ENCODE measurements at regions not wholly inside any gene's neighbourhood (a gene's known extent, or its start where the extent isn't known, plus 50 kb on each side); places are given as distances from the start of the nearest gene placed in this dataset.

GRCh38 chr4:112802780-112803179 lies 165.8 kb downstream of the LARP7 start:
- Histone ChIP-seq H4K12ac (ENCODE audit: low read depth, low read length) (no peak overlapping the region), H3K18ac (ENCODE audit: low read length) (no peak overlapping the region), H3K27ac (ENCODE audit: low read depth, low read length) (no peak overlapping the region), H3K23ac (ENCODE audit: low read length) (no peak overlapping the region), H3K4me3 (ENCODE audit: low read depth, low read length) (no peak overlapping the region), H3K9me3 (ENCODE audit: insufficient read depth, low read depth, low read length) (no peaks in the 10 kb centered on the region), H3K27me3 (ENCODE audit: insufficient read depth, low read length) (no peaks in the 10 kb centered on the region), H2AFZ (ENCODE audit: insufficient read depth, low read length, poor library complexity) (no peak overlapping the region), H3K79me1 (ENCODE audit: low read length) (no peaks in the 10 kb centered on the region), H3K36me3 (ENCODE audit: control insufficient read depth in 1 of 2, insufficient read depth in 2 of 2, low read length in 2 of 2) (no peaks in the 10 kb centered on the region), H3K9ac (ENCODE audit: low read length) (no peak overlapping the region), H3K4me2 (ENCODE audit: low read length) (no peak overlapping the region), H4K8ac (ENCODE audit: low read depth, low read length) (no peak overlapping the region), H2BK5ac (ENCODE audit: low read depth, low read length, poor library complexity) (no peak overlapping the region), H3K4me1 (ENCODE audit: control insufficient read depth in 1 of 2, insufficient read depth in 2 of 2, low read length in 2 of 2) (no peaks in the 10 kb centered on the region), H3K14ac (ENCODE audit: low read length) (no peak overlapping the region), H2AK5ac (ENCODE audit: low read length) (no peak overlapping the region), H2BK120ac (ENCODE audit: insufficient read depth, low read length, poor library complexity) (no peak overlapping the region), H2BK12ac (ENCODE audit: low read length) (no peak overlapping the region), H3K79me2 (ENCODE audit: control insufficient read depth, insufficient read depth, low read length, poor library complexity) (no peaks in the 10 kb centered on the region), H3K4ac (ENCODE audit: low read depth, low read length) (no peak overlapping the region), H4K91ac (ENCODE audit: low read depth, low read length) (no peak overlapping the region)
- whole genome bisulfite sequencing (ENCODE audit: extremely low coverage, insufficient coverage, insufficient read length) = no CpG with 5 or more reads among the region's 6 CpGs
- DNase-seq = no peak

DNA sequence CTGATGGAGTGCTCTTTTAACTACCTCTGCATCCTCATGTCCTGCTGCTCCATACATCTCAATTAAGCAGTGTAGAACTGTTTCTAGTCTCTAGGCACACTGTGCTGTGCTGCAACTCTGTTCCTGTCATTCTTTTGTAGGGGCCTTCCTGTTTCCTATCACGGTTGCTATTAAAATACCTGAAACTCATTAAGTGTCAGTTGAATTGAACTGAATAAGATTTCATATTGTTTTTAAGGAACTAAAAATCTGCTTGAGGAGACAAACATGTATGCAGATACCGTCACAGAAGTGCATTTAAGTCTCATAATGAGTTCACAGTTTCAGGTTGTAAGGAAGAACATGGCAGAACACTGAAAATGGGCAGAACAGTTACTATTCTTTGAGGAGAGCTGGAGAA lies 170.1 kb downstream of the LARP7 start:
- Histone ChIP-seq H2BK12ac (ENCODE audit: low read length) (no peak overlapping the region), H2BK5ac (ENCODE audit: low read depth, low read length, poor library complexity) (no peak overlapping the region), H3K79me2 (ENCODE audit: control insufficient read depth, insufficient read depth, low read length, poor library complexity) (no peaks in the 10 kb centered on the region), H3K9ac (ENCODE audit: low read length) (no peak overlapping the region), H3K4me1 (ENCODE audit: control insufficient read depth in 1 of 2, insufficient read depth in 2 of 2, low read length in 2 of 2) (no peaks in the 10 kb centered on the region), H3K27me3 (ENCODE audit: insufficient read depth, low read length) (no peaks in the 10 kb centered on the region), H3K79me1 (ENCODE audit: low read length) (no peaks in the 10 kb centered on the region), H3K36me3 (ENCODE audit: control insufficient read depth in 1 of 2, insufficient read depth in 2 of 2, low read length in 2 of 2) (no peaks in the 10 kb centered on the region), H4K91ac (ENCODE audit: low read depth, low read length) (no peak overlapping the region), H3K14ac (ENCODE audit: low read length) (no peak overlapping the region), H4K8ac (ENCODE audit: low read depth, low read length) (no peak overlapping the region), H3K9me3 (ENCODE audit: insufficient read depth, low read depth, low read length) (no peaks in the 10 kb centered on the region), H3K27ac (ENCODE audit: low read depth, low read length) (no peak overlapping the region), H3K4me3 (ENCODE audit: low read depth, low read length) (no peak overlapping the region), H4K12ac (ENCODE audit: low read depth, low read length) (no peak overlapping the region), H3K23ac (ENCODE audit: low read length) (no peak overlapping the region), H3K4me2 (ENCODE audit: low read length) (no peak overlapping the region), H3K18ac (ENCODE audit: low read length) (no peak overlapping the region), H2AFZ (ENCODE audit: insufficient read depth, low read length, poor library complexity) (no peak overlapping the region), H3K4ac (ENCODE audit: low read depth, low read length) (no peak overlapping the region), H2BK120ac (ENCODE audit: insufficient read depth, low read length, poor library complexity) (no peak overlapping the region), H2AK5ac (ENCODE audit: low read length) (no peak overlapping the region)
- WGBS (ENCODE audit: extremely low coverage, insufficient coverage, insufficient read length) = no CpG with 5 or more reads among the region's 2 CpGs
- DNase-seq = no peak

DNA sequence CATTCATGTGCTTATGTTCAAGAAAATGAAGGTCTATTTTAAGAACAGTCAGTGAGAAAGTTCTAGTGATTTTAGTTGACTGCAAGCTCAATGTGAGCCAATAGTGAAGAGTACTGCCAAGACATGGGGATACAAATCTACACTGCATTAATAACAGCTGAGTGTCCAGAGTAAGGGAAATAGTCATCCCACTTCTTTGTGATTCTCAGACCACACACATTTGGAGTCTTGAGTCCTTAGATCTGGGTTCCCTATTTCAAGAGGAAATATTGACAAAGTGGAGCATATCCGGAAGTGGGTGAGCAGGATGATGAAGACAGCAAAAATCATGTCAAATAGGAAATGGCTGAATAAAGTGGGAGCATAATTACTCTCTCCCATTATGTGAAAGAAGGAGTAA lies 171.1 kb downstream of the LARP7 start:
- Histone ChIP-seq H3K18ac (ENCODE audit: low read length) (no peak overlapping the region), H2BK120ac (ENCODE audit: insufficient read depth, low read length, poor library complexity) (no peak overlapping the region), H3K4me3 (ENCODE audit: low read depth, low read length) (no peak overlapping the region), H3K79me2 (ENCODE audit: control insufficient read depth, insufficient read depth, low read length, poor library complexity) (no peaks in the 10 kb centered on the region), H3K36me3 (ENCODE audit: control insufficient read depth in 1 of 2, insufficient read depth in 2 of 2, low read length in 2 of 2) (no peaks in the 10 kb centered on the region), H2BK5ac (ENCODE audit: low read depth, low read length, poor library complexity) (no peak overlapping the region), H3K9me3 (ENCODE audit: insufficient read depth, low read depth, low read length) (no peaks in the 10 kb centered on the region), H3K79me1 (ENCODE audit: low read length) (no peaks in the 10 kb centered on the region), H4K12ac (ENCODE audit: low read depth, low read length) (no peak overlapping the region), H3K27ac (ENCODE audit: low read depth, low read length) (no peak overlapping the region), H3K4ac (ENCODE audit: low read depth, low read length) (no peak overlapping the region), H4K8ac (ENCODE audit: low read depth, low read length) (no peak overlapping the region), H3K4me1 (ENCODE audit: control insufficient read depth in 1 of 2, insufficient read depth in 2 of 2, low read length in 2 of 2) (no peaks in the 10 kb centered on the region), H3K9ac (ENCODE audit: low read length) (no peak overlapping the region), H2AK5ac (ENCODE audit: low read length) (no peak overlapping the region), H2BK12ac (ENCODE audit: low read length) (no peak overlapping the region), H3K4me2 (ENCODE audit: low read length) (no peak overlapping the region), H3K23ac (ENCODE audit: low read length) (no peak overlapping the region), H3K27me3 (ENCODE audit: insufficient read depth, low read length) (no peaks in the 10 kb centered on the region), H3K14ac (ENCODE audit: low read length) (no peak overlapping the region), H4K91ac (ENCODE audit: low read depth, low read length) (no peak overlapping the region), H2AFZ (ENCODE audit: insufficient read depth, low read length, poor library complexity) (no peak overlapping the region)
- WGBS (ENCODE audit: extremely low coverage, insufficient coverage, insufficient read length) = no CpG with 5 or more reads among the region's 1 CpG
- no peak for DNase-seq

DNA sequence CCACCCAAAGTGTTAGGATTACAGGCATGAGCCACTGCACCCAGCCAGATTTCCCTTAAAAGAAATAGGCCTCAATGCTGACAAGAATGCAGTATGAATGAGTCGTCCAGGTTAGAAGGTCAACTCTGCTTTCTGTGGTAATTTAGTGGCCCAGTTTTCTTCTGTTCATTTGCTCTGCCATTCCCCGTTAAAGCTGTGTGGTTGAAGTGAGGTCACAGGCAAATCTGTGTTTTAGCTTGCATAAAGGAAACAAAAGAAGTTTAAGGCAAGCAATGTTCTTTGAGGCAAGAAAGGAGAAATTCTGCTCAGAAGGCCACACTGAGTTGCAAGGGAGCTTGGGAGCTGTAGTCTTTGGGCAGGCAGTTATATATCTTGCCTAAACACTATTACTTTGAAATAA lies 176.8 kb downstream of the LARP7 start:
- Histone ChIP-seq H2BK5ac (ENCODE audit: low read depth, low read length, poor library complexity) (no peak overlapping the region), H3K14ac (ENCODE audit: low read length) (no peak overlapping the region), H3K27me3 (ENCODE audit: insufficient read depth, low read length) (no peaks in the 10 kb centered on the region), H4K8ac (ENCODE audit: low read depth, low read length) (no peak overlapping the region), H3K23ac (ENCODE audit: low read length) (no peak overlapping the region), H3K27ac (ENCODE audit: low read depth, low read length) (no peak overlapping the region), H4K91ac (ENCODE audit: low read depth, low read length) (no peak overlapping the region), H3K4me1 (ENCODE audit: control insufficient read depth in 1 of 2, insufficient read depth in 2 of 2, low read length in 2 of 2) (no peaks in the 10 kb centered on the region), H3K4me2 (ENCODE audit: low read length) (no peak overlapping the region), H2AK5ac (ENCODE audit: low read length) (no peak overlapping the region), H3K79me1 (ENCODE audit: low read length) (no peaks in the 10 kb centered on the region), H3K18ac (ENCODE audit: low read length) (no peak overlapping the region), H3K4ac (ENCODE audit: low read depth, low read length) (no peak overlapping the region), H2AFZ (ENCODE audit: insufficient read depth, low read length, poor library complexity) (no peak overlapping the region), H3K9me3 (ENCODE audit: insufficient read depth, low read depth, low read length) (no peaks in the 10 kb centered on the region), H3K9ac (ENCODE audit: low read length) (no peak overlapping the region), H3K36me3 (ENCODE audit: control insufficient read depth in 1 of 2, insufficient read depth in 2 of 2, low read length in 2 of 2) (no peaks in the 10 kb centered on the region), H2BK120ac (ENCODE audit: insufficient read depth, low read length, poor library complexity) (no peak overlapping the region), H3K79me2 (ENCODE audit: control insufficient read depth, insufficient read depth, low read length, poor library complexity) (no peaks in the 10 kb centered on the region), H3K4me3 (ENCODE audit: low read depth, low read length) (no peak overlapping the region), H4K12ac (ENCODE audit: low read depth, low read length) (no peak overlapping the region), H2BK12ac (ENCODE audit: low read length) (no peak overlapping the region)
- DNase-seq = no peak
- no CpG with 5 or more reads among the region's 2 CpGs for WGBS (ENCODE audit: extremely low coverage, insufficient coverage, insufficient read length)

All from trophoblast cell (in vitro differentiated cells and primary cell).